Neural crest cell (in vitro differentiated cells): ENCODE measurements at regions not wholly inside any gene's neighbourhood (a gene's known extent, or its start where the extent isn't known, plus 50 kb on each side); places are given as distances from the start of the nearest gene placed in this dataset.

Experiments used
- DNase-seq: peaks from one replicate; pipeline ENCODE4 v3.0.0; 2021; ENCODE audit warnings: low read depth, mixed read lengths, low spot score
- H3K27ac Mint-ChIP-seq: one replicate; pipeline ENCODE4 v1.8.0; 2021; ENCODE audit warnings: mild to moderate bottlenecking, mixed read lengths; ENCODE audit not compliant: unreplicated experiment
- H3K27me3 Mint-ChIP-seq: 2 replicates; pipeline ENCODE4 v1.8.0; 2021; ENCODE audit warnings: low read depth, mild to moderate bottlenecking, mixed read lengths
- H3K36me3 Mint-ChIP-seq: 2 replicates; pipeline ENCODE4 v1.8.0; 2021; ENCODE audit warnings: low read depth, mild to moderate bottlenecking, mixed read lengths
- H3K4me1 Mint-ChIP-seq: 2 replicates; pipeline ENCODE4 v1.8.0; 2021; ENCODE audit warnings: mixed read lengths
- H3K4me3 Mint-ChIP-seq: one replicate; pipeline ENCODE4 v1.8.0; 2021; ENCODE audit warnings: mild to moderate bottlenecking, mixed read lengths
- H3K9me3 Mint-ChIP-seq: 2 replicates; pipeline ENCODE4 v1.8.0; 2021; ENCODE audit warnings: mixed read lengths
- TF ChIP-seq, protein P1 (sequence below): fragments of 200-600 bp; sonication (generic); conservative IDR thresholded peaks from 2 replicates; pipeline ENCODE4 v1.5.0; 2021; ENCODE audit warnings: antibody characterized with exemption, mild to moderate bottlenecking

DNA sequence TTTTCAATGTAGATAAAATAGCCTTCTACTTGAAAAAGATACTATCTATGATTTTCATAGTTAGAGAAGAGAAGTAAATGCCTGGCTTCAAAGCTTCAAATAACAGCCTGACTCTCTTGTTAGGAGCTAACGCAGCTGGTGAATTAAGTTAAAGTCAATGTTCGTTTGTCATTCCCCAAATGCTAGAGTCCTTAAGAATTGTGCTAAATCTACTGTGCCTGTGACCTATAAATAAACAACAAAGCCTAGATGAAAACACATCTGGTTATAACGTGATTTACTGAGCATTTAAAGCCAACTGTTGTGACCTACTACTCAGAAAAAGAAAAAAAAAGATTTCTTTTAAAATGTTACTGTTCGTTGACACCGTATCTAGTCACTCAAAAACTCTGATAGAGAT lies 134.7 kb downstream of the POLR1F start:
- Mint-ChIP-seq H3K36me3 (no peaks in the 10 kb centered on the region), H3K27ac (no peak overlapping the region), H3K27me3 (no peaks in the 10 kb centered on the region), H3K9me3 (no peaks in the 10 kb centered on the region), H3K4me3 (no peak overlapping the region), H3K4me1 (no peaks in the 10 kb centered on the region)
- TF ChIP-seq, protein P1, sequence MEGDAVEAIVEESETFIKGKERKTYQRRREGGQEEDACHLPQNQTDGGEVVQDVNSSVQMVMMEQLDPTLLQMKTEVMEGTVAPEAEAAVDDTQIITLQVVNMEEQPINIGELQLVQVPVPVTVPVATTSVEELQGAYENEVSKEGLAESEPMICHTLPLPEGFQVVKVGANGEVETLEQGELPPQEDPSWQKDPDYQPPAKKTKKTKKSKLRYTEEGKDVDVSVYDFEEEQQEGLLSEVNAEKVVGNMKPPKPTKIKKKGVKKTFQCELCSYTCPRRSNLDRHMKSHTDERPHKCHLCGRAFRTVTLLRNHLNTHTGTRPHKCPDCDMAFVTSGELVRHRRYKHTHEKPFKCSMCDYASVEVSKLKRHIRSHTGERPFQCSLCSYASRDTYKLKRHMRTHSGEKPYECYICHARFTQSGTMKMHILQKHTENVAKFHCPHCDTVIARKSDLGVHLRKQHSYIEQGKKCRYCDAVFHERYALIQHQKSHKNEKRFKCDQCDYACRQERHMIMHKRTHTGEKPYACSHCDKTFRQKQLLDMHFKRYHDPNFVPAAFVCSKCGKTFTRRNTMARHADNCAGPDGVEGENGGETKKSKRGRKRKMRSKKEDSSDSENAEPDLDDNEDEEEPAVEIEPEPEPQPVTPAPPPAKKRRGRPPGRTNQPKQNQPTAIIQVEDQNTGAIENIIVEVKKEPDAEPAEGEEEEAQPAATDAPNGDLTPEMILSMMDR, result no peak
- no peak for DNase-seq

DNA sequence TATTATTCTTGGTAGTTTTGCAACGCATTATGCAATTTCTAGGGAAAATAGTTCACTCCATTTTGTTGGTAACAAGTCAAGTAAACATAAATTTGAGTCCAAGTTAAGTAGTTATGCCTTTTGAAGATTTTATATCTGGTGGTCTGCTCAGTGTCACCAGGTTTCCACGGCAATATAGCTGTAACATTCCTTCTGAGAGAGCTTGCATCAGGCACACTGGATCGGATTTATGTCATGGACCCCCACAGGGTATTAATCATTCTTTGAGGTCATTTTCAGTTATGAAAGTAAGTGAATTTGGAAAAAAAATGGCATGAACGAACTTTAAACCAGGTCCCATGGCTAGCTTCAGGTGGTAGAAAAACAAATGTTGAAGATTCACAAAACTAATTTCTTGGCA lies 136.3 kb downstream of the POLR1F start:
- no peaks in the 10 kb centered on the region for H3K36me3 Mint-ChIP-seq
- no peaks in the 10 kb centered on the region for H3K27me3 Mint-ChIP-seq
- no peak overlapping the region for H3K27ac Mint-ChIP-seq
- H3K4me1 Mint-ChIP-seq, result no peaks in the 10 kb centered on the region
- no peaks in the 10 kb centered on the region for H3K9me3 Mint-ChIP-seq
- TF ChIP-seq, protein P1, result no peak
- DNase-seq, result no peak
- no peak overlapping the region for H3K4me3 Mint-ChIP-seq

DNA sequence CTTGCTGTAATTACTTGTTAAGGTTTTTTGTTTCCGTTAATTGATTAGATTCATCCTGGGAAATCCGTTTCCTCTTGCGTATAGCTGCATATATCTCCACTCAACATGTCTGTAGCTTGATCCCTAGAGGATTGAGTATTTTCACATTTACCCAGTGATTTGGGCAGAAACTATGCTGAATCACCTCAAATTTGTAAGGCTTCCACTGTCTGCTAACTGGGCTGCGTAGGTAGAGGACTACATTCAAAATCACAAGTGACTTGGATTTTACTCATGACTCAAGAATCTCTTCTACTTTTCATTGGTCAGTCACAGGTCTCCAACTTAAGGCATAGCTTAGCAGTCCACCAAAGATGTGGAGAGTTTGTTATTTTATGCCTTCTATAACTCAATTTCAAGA lies 141.8 kb downstream of the POLR1F start:
- H3K9me3 Mint-ChIP-seq, result peaks cover 6% of the 10 kb centered on the region
- no peak overlapping the region for H3K27ac Mint-ChIP-seq
- DNase-seq, result no peak
- H3K27me3 Mint-ChIP-seq, result no peaks in the 10 kb centered on the region
- no peak overlapping the region for H3K4me3 Mint-ChIP-seq
- no peaks in the 10 kb centered on the region for H3K4me1 Mint-ChIP-seq
- peaks cover under 1% of the 10 kb centered on the region for H3K36me3 Mint-ChIP-seq
- TF ChIP-seq, protein P1, result no peak

DNA sequence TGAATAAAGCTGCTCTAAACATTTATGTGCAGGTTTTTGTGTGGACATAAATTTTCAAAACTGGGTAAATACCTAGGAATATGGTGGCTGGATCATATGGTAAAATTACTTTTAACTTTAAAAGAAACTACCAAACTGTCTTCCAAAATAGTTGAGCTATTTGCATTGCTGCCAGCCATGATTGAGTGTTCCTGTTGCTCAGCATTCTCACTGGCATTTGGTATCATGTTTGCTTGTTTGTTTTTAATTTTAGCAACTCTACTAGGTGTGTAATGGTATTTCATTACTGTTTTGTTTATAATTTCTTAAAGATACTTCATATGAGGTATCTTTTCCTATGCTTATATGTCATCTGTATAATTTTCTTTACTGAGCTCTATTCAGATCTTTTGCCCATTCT lies 143.2 kb downstream of the POLR1F start:
- Mint-ChIP-seq H3K27ac (no peak overlapping the region), H3K4me3 (no peak overlapping the region), H3K9me3 (peaks cover 9% of the 10 kb centered on the region), H3K4me1 (no peaks in the 10 kb centered on the region), H3K27me3 (no peaks in the 10 kb centered on the region), H3K36me3 (peaks cover 2% of the 10 kb centered on the region)
- TF ChIP-seq, protein P1, result no peak
- DNase-seq, result no peak

DNA sequence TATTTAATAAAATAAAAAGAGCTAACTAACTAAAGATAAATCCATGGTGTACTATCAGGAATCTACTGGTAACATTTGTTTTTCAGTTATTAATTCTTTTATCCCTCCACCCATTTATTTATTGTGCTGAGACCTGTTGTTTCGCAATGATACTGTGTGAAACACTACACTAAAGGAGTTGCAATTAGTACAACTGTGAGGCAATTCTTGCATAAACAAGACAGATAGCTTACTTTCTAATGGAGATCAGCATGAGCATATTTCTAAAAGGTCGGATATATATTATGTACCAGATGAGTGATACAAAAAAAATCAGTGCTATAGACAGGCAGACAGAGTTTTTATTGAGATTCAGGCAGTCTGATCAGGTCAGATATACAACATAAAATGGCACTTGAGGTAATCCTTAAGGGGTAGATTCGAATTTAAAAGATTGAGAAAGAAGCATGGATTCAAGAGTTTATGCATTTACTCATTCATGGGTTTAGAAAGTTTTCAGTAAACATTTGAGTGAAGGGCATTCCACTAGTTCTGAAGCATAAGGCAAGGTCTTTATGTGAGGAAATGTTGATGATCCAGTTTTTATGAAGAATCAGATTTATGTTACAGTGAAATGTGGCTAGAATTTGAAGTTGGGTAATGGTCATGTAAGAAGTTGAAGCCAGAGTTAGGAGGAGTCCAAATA lies 147.6 kb downstream of the POLR1F start:
- TF ChIP-seq, protein P1, result no peak
- Mint-ChIP-seq H3K27me3 (no peaks in the 10 kb centered on the region), H3K4me3 (no peak overlapping the region), H3K27ac (no peak overlapping the region), H3K36me3 (peaks cover 2% of the 10 kb centered on the region), H3K9me3 (peaks cover 4% of the 10 kb centered on the region), H3K4me1 (no peaks in the 10 kb centered on the region)
- no peak for DNase-seq
